ENCODE measurements at regions not wholly inside any gene's neighbourhood (a gene's known extent, or its start where the extent isn't known, plus 50 kb on each side); places are given as distances from the start of the nearest gene placed in this dataset.

DNA sequence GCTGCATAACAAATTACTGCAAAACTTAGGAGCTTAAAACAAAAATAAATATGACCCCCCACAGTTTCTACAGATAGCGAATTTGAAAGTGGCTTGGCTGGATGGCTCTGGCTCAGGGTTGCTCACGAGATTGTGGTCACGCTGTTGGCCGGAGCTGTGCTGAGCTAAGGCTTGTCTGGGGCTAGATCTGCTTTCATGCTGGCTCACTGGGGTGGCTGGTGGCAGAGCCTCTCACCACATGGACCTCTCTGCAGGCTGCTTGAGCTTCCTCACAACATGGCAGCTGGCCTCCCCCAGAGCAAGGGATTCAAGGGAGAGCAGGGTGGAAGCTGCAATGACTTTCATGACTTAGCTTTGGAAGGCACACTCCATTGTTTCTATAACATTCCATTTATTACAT, 354.1 kb downstream of the SHQ1 start:
- TF ChIP-seq CTCF (IDR thresholded peaks at IDR 0.05) (no peak), POLR2A (IDR thresholded peaks at IDR 0.05) (no peak), POLR2AphosphoS5 (IDR thresholded peaks at IDR 0.05) (no peak), EP300 (IDR thresholded peaks at IDR 0.05; ENCODE audit: low read depth) (no peak)

Measured in transverse colon (tissue), 4 donors.